C4-2B (cell line): ENCODE measurements at regions not wholly inside any gene's neighbourhood (a gene's known extent, or its start where the extent isn't known, plus 50 kb on each side); places are given as distances from the start of the nearest gene placed in this dataset.

Source experiments
- H3K27ac ChIP-seq: fragments of 450-650 bp; 2 replicates; pipeline ENCODE4 v1.5.1; 2017
- CTCF ChIP-seq: fragments of 450-650 bp; conservative IDR thresholded peaks from 2 replicates; pipeline ENCODE4 v1.5.1; 2017; ENCODE audit warnings: mild to moderate bottlenecking
- ZFX ChIP-seq: fragments of 450-650 bp; IDR thresholded peaks from 2 replicates; pipeline ENCODE4 v1.6.1; 2017

DNA sequence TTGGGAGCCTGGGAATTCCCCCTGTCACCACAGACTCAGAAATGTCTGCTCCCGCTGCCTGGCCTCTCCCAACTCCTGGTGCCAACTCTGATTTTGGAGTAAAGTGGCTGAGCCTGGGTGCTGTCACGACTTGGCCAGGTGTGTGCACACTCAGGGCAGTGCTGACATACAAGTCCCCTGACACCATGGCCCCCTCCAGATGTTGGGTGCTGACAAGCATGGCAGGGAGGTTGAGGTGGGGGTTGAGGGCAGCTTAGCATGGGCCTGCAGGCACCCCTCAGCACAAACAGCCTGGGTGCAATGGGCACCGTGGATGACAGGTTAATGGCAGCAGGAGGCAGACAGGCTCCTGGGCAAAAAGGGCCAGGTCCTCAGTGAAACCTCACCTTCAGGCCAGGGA, 511.2 kb downstream of the SQOR start:
- TF ChIP-seq CTCF (no peak), ZFX (no peak)
- H3K27ac ChIP-seq = no peak overlapping the region

- TF ChIP-seq ZFX = no peak
- no peak for TF ChIP-seq CTCF
Observed at GRCh38 chr15:46146915-46147314, 512.1 kb downstream of the SQOR start.

GRCh38 chr15:46151786-46152185, 517.0 kb downstream of the SQOR start:
- no peak overlapping the region for H3K27ac ChIP-seq

More at GRCh38 chr15:46146915-46147314, 512.1 kb downstream of the SQOR start:
- no peak overlapping the region for H3K27ac ChIP-seq

GRCh38 chr15:46166750-46167149, 531.9 kb downstream of the SQOR start:
- no peak overlapping the region for H3K27ac ChIP-seq
- TF ChIP-seq ZFX = no peak
- no peak; the same call in 1 of the 2 replicates for TF ChIP-seq CTCF

More at GRCh38 chr15:46151786-46152185, 517.0 kb downstream of the SQOR start:
- TF ChIP-seq CTCF (no peak), ZFX (no peak)

GRCh38 chr15:46170326-46170725, 535.5 kb downstream of the SQOR start:
- TF ChIP-seq ZFX (no peak), CTCF (no peak)
- no peak overlapping the region for H3K27ac ChIP-seq

DNA sequence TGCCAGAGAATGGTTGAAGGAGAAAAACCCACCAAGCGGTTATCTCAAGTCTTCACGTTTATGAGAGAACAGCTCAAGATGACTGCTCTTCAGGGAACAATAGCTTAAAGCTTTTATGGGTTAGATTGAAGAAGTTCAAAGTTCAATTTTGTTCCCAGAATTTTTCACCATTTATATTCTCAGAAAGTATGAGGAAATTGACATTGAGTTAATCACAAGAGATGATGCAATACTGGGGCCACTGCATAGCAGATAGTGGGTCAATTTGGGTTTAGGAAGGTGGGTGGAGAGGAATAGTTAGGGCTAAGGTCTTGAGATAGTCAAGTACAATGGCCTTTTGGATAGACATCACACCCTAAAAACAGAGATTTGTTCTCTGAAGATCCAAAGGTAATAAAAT, 539.3 kb downstream of the SQOR start:
- no peak for TF ChIP-seq CTCF
- TF ChIP-seq ZFX = no peak

DNA sequence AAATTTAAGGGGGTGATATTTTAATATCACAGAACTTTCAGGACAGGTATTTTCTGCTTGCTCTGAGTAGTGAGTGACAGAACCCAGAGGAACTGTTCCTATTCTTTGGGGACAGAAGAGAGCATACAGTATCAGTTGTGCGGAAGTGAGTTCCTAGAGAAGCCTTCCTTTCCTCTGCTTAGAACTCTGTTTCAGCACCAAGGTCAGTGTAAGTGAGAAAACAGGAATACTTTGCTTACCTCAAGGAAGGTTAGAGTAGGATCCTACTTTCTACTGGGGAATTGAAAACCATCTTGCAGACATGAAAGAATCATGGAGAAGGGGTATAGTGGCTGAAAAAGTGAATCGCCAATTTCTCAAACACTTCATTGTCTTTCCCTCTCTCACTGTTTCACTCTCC, 542.4 kb downstream of the SQOR start:
- TF ChIP-seq ZFX = no peak

More for the DNA sequence above, 539.3 kb downstream of the SQOR start:
- H3K27ac ChIP-seq = no peak overlapping the region

GRCh38 chr15:46178138-46178537, 543.3 kb downstream of the SQOR start:
- no peak overlapping the region for H3K27ac ChIP-seq
- no peak for TF ChIP-seq CTCF
- TF ChIP-seq ZFX = no peak

More for the DNA sequence above, 542.4 kb downstream of the SQOR start:
- H3K27ac ChIP-seq = no peak overlapping the region
